ENCODE measurements at regions not wholly inside any gene's neighbourhood (a gene's known extent, or its start where the extent isn't known, plus 50 kb on each side); places are given as distances from the start of the nearest gene placed in this dataset.

DNA sequence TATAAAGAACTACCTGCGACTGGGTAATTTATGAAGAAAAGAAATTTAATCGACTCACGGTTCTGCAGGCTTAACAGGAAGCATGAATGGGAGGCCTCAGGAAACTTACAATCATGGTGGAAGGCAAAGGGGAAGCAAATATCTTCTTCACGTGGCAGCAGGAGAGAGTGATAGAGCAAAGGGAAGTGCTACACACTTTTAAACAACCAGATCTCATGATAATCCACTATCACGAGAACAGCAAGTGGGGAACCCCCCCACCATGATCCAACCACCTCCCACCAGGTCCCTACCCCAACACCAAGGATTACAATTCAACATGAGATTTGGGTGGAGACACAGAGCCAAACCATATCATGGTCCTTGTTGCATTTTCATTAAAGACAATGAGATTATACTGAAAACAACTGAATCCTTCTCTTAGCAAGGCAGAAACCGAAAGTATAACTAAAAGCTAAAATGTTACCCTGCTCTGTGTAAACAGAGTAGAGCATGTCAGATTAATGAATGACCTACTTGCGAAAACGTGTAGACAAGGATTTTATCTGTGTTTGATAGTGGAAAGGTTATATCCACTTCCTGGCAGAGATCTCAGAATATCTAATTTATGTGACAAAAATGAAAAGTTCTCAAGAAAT is 60.1 kb upstream of the RBBP8 start:
- TF ChIP-seq, protein P1, sequence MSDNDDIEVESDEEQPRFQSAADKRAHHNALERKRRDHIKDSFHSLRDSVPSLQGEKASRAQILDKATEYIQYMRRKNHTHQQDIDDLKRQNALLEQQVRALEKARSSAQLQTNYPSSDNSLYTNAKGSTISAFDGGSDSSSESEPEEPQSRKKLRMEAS (CRISPR knock-in tag; IDR thresholded peaks at IDR 0.05), result no peak
- TF ChIP-seq, protein P2, sequence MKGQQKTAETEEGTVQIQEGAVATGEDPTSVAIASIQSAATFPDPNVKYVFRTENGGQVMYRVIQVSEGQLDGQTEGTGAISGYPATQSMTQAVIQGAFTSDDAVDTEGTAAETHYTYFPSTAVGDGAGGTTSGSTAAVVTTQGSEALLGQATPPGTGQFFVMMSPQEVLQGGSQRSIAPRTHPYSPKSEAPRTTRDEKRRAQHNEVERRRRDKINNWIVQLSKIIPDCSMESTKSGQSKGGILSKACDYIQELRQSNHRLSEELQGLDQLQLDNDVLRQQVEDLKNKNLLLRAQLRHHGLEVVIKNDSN (CRISPR knock-in tag; IDR thresholded peaks at IDR 0.05), result no peak
- TF ChIP-seq, protein P3, sequence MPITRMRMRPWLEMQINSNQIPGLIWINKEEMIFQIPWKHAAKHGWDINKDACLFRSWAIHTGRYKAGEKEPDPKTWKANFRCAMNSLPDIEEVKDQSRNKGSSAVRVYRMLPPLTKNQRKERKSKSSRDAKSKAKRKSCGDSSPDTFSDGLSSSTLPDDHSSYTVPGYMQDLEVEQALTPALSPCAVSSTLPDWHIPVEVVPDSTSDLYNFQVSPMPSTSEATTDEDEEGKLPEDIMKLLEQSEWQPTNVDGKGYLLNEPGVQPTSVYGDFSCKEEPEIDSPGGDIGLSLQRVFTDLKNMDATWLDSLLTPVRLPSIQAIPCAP (CRISPR knock-in tag; IDR thresholded peaks at IDR 0.05), result no peak
- TF ChIP-seq E2F4 (CRISPR knock-in tag; IDR thresholded peaks at IDR 0.05; ENCODE audit: borderline replicate concordance, low read depth) (no peak), NR2C2 (CRISPR knock-in tag; IDR thresholded peaks at IDR 0.05) (no peak), ZNF317 (CRISPR knock-in tag; IDR thresholded peaks at IDR 0.05; ENCODE audit: borderline replicate concordance, low read depth) (no peak)
- TF ChIP-seq, protein P4, sequence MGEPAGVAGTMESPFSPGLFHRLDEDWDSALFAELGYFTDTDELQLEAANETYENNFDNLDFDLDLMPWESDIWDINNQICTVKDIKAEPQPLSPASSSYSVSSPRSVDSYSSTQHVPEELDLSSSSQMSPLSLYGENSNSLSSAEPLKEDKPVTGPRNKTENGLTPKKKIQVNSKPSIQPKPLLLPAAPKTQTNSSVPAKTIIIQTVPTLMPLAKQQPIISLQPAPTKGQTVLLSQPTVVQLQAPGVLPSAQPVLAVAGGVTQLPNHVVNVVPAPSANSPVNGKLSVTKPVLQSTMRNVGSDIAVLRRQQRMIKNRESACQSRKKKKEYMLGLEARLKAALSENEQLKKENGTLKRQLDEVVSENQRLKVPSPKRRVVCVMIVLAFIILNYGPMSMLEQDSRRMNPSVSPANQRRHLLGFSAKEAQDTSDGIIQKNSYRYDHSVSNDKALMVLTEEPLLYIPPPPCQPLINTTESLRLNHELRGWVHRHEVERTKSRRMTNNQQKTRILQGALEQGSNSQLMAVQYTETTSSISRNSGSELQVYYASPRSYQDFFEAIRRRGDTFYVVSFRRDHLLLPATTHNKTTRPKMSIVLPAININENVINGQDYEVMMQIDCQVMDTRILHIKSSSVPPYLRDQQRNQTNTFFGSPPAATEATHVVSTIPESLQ (CRISPR knock-in tag; IDR thresholded peaks at IDR 0.05), result no peak

All from WTC11 (cell line).